Stomach smooth muscle (tissue), 2 donors: ENCODE measurements at regions not wholly inside any gene's neighbourhood (a gene's known extent, or its start where the extent isn't known, plus 50 kb on each side); places are given as distances from the start of the nearest gene placed in this dataset.
A peak's percentile ranks its signal among the peaks of the same experiment; 100 is the strongest.

Source experiments
- H3K27ac ChIP-seq: one replicate; pipeline ENCODE4 v1.7.0; 2013; ENCODE audit warnings: mild to moderate bottlenecking, low read length, inconsistent platforms
- H3K27me3 ChIP-seq, 2 donors: one replicate each; pipeline ENCODE4 v1.7.0; 2013; ENCODE audit warnings: low read length in 2 of 2; ENCODE audit not compliant: insufficient read depth in 2 of 2, control insufficient read depth in 1 of 2
- H3K36me3 ChIP-seq, 2 donors: one replicate each; pipeline ENCODE4 v1.7.0; 2013; ENCODE audit warnings: low read length in 2 of 2; ENCODE audit not compliant: control insufficient read depth in 2 of 2, insufficient read depth in 2 of 2
- H3K4me1 ChIP-seq: one replicate; pipeline ENCODE4 v1.7.0; 2013; ENCODE audit warnings: low read length; ENCODE audit not compliant: control insufficient read depth, insufficient read depth
- H3K4me3 ChIP-seq, 2 donors: one replicate each; pipeline ENCODE4 v1.7.0; 2013; ENCODE audit warnings: low read length in 2 of 2
- H3K9ac ChIP-seq, 2 donors: one replicate each; pipeline ENCODE4 v1.7.0; 2013; ENCODE audit warnings: low read length in 2 of 2, mild to moderate bottlenecking in 1 of 2
- H3K9me3 ChIP-seq, 2 donors: one replicate each; pipeline ENCODE4 v1.7.0; 2013; ENCODE audit warnings: low read length in 2 of 2; ENCODE audit not compliant: control insufficient read depth in 2 of 2
- donor health status: healthy.
- donor health status: Pancreatic carcinoma.

- no peaks in the 10 kb centered on the region for H3K4me1 ChIP-seq
- H3K9ac ChIP-seq: no peak overlapping the region
- H3K4me3 ChIP-seq: no peak overlapping the region
- no peaks in the 10 kb centered on the region for H3K9me3 ChIP-seq
- no peaks in the 10 kb centered on the region for H3K27me3 ChIP-seq
- H3K36me3 ChIP-seq: no peaks in the 10 kb centered on the region
- no peak overlapping the region for H3K27ac ChIP-seq
Measured at GRCh38 chr10:121690152-121690848, 92.1 kb upstream of the FGFR2 start.

GRCh38 chr10:121687095-121687813 lies 89.0 kb upstream of the FGFR2 start:
- no peak overlapping the region for H3K4me3 ChIP-seq
- no peaks in the 10 kb centered on the region for H3K4me1 ChIP-seq
- H3K27ac ChIP-seq: no peak overlapping the region
- H3K36me3 ChIP-seq: no peaks in the 10 kb centered on the region
- no peaks in the 10 kb centered on the region for H3K9me3 ChIP-seq
- H3K9ac ChIP-seq: no peak overlapping the region
- H3K27me3 ChIP-seq: no peaks in the 10 kb centered on the region

GRCh38 chr10:121684276-121684675 lies 86.0 kb upstream of the FGFR2 start:
- Histone ChIP-seq H3K9me3 (no peaks in the 10 kb centered on the region), H3K9ac (no peak overlapping the region)

GRCh38 chr10:121683816-121684215 lies 85.6 kb upstream of the FGFR2 start:
- H3K4me3 ChIP-seq: no peak overlapping the region
- no peaks in the 10 kb centered on the region for H3K36me3 ChIP-seq
- H3K9ac ChIP-seq: no peak overlapping the region
- H3K27me3 ChIP-seq: no peaks in the 10 kb centered on the region
- no peak overlapping the region for H3K27ac ChIP-seq
- peaks cover 0 to under 1% of the 10 kb centered on the region in 2 donors for H3K9me3 ChIP-seq
- H3K4me1 ChIP-seq: peaks cover 11% of the 10 kb centered on the region

More at GRCh38 chr10:121684276-121684675, 86.0 kb upstream of the FGFR2 start:
- Histone ChIP-seq H3K4me1 (peaks cover 11% of the 10 kb centered on the region), H3K4me3 (no peak overlapping the region), H3K27me3 (no peaks in the 10 kb centered on the region), H3K27ac (no peak overlapping the region), H3K36me3 (no peaks in the 10 kb centered on the region)

GRCh38 chr10:121683366-121683765 lies 85.1 kb upstream of the FGFR2 start:
- peaks cover 0 to 5% of the 10 kb centered on the region in 2 donors for H3K9me3 ChIP-seq
- H3K4me3 ChIP-seq: no peak overlapping the region
- no peak overlapping the region for H3K27ac ChIP-seq
- peaks cover 11% of the 10 kb centered on the region for H3K4me1 ChIP-seq
- H3K36me3 ChIP-seq: no peaks in the 10 kb centered on the region
- no peak overlapping the region for H3K9ac ChIP-seq
- no peaks in the 10 kb centered on the region for H3K27me3 ChIP-seq

- no peaks in the 10 kb centered on the region for H3K27me3 ChIP-seq
- no peak overlapping the region for H3K9ac ChIP-seq
- no peak overlapping the region for H3K27ac ChIP-seq
- peaks cover 0 to 8% of the 10 kb centered on the region in 2 donors for H3K9me3 ChIP-seq
- H3K4me1 ChIP-seq: peaks cover 11% of the 10 kb centered on the region
- H3K36me3 ChIP-seq: no peaks in the 10 kb centered on the region
- H3K4me3 ChIP-seq: no peak overlapping the region
Measured at GRCh38 chr10:121681997-121682687, 83.9 kb upstream of the FGFR2 start.

GRCh38 chr10:121680879-121681655 lies 82.8 kb upstream of the FGFR2 start:
- peaks cover 17% of the 10 kb centered on the region for H3K4me1 ChIP-seq

GRCh38 chr10:121679916-121680315 lies 81.7 kb upstream of the FGFR2 start:
- peaks cover 0 to 13% of the 10 kb centered on the region in 2 donors for H3K9me3 ChIP-seq
- H3K36me3 ChIP-seq: no peaks in the 10 kb centered on the region
- H3K9ac ChIP-seq: no peak overlapping the region
- H3K4me1 ChIP-seq: peaks cover 18% of the 10 kb centered on the region
- no peak overlapping the region for H3K4me3 ChIP-seq
- no peak overlapping the region for H3K27ac ChIP-seq
- H3K27me3 ChIP-seq: no peaks in the 10 kb centered on the region

More at GRCh38 chr10:121680879-121681655, 82.8 kb upstream of the FGFR2 start:
- Histone ChIP-seq H3K36me3 (no peaks in the 10 kb centered on the region), H3K4me3 (no peak overlapping the region), H3K27ac (peak overlapping the region; percentile 37), H3K9me3 (peaks cover 0 to 8% of the 10 kb centered on the region in 2 donors), H3K9ac (peak overlapping the region in 1 of 2 donors; percentile 30), H3K27me3 (no peaks in the 10 kb centered on the region)

GRCh38 chr10:121678631-121679174 lies 80.5 kb upstream of the FGFR2 start:
- Histone ChIP-seq H3K27ac (no peak overlapping the region), H3K27me3 (no peaks in the 10 kb centered on the region), H3K4me1 (peaks cover 18% of the 10 kb centered on the region), H3K36me3 (no peaks in the 10 kb centered on the region), H3K4me3 (no peak overlapping the region), H3K9ac (no peak overlapping the region), H3K9me3 (peaks cover 0 to 17% of the 10 kb centered on the region in 2 donors)

- H3K9ac ChIP-seq: no peak overlapping the region
- H3K4me3 ChIP-seq: peak overlapping the region in 1 of 2 donors; percentile 4
- H3K27me3 ChIP-seq: no peaks in the 10 kb centered on the region
- H3K27ac ChIP-seq: no peak overlapping the region
- peaks cover 18% of the 10 kb centered on the region for H3K4me1 ChIP-seq
- no peaks in the 10 kb centered on the region for H3K36me3 ChIP-seq
- peaks cover 0 to 17% of the 10 kb centered on the region in 2 donors for H3K9me3 ChIP-seq
Measured at GRCh38 chr10:121677880-121678279, 79.6 kb upstream of the FGFR2 start.
